ENCODE measurements at regions not wholly inside any gene's neighbourhood (a gene's known extent, or its start where the extent isn't known, plus 50 kb on each side); places are given as distances from the start of the nearest gene placed in this dataset.

GRCh38 chr6:132933090-132933489 is 118.7 kb downstream of the RPS12 start:
- no peaks in the 10 kb centered on the region for H3K36me3 Mint-ChIP-seq (ENCODE audit: low read depth)
- peaks cover 15% of the 10 kb centered on the region for H3K4me1 Mint-ChIP-seq (ENCODE audit: low read depth)
- H3K27ac Mint-ChIP-seq (ENCODE audit: unreplicated experiment): no peak overlapping the region
- H3K9me3 Mint-ChIP-seq (ENCODE audit: low read depth): no peaks in the 10 kb centered on the region
- DNase-seq (ENCODE audit: low spot score): no peak
- H3K4me3 Mint-ChIP-seq (ENCODE audit: unreplicated experiment): no peak overlapping the region
- no peaks in the 10 kb centered on the region for H3K27me3 Mint-ChIP-seq (ENCODE audit: low read depth)
- TF ChIP-seq CTCF (IDR thresholded peaks at IDR 0.05): no peak

- Mint-ChIP-seq H3K27me3 (ENCODE audit: low read depth) (no peaks in the 10 kb centered on the region), H3K36me3 (ENCODE audit: low read depth) (no peaks in the 10 kb centered on the region), H3K9me3 (ENCODE audit: low read depth) (peaks cover 4% of the 10 kb centered on the region), H3K4me1 (ENCODE audit: low read depth) (peaks cover 15% of the 10 kb centered on the region), H3K27ac (ENCODE audit: unreplicated experiment) (no peak overlapping the region), H3K4me3 (ENCODE audit: unreplicated experiment) (no peak overlapping the region)
- no peak for TF ChIP-seq CTCF (IDR thresholded peaks at IDR 0.05)
- no peak for DNase-seq (ENCODE audit: low spot score)
These were observed 120.1 kb downstream of the RPS12 start for GRCh38 chr6:132934496-132934895.

- DNase-seq (ENCODE audit: low spot score): no peak
- no peak overlapping the region for H3K4me3 Mint-ChIP-seq (ENCODE audit: unreplicated experiment)
- no peaks in the 10 kb centered on the region for H3K27me3 Mint-ChIP-seq (ENCODE audit: low read depth)
- no peak overlapping the region for H3K27ac Mint-ChIP-seq (ENCODE audit: unreplicated experiment)
- H3K9me3 Mint-ChIP-seq (ENCODE audit: low read depth): peaks cover 7% of the 10 kb centered on the region
- peaks cover 15% of the 10 kb centered on the region for H3K4me1 Mint-ChIP-seq (ENCODE audit: low read depth)
- H3K36me3 Mint-ChIP-seq (ENCODE audit: low read depth): no peaks in the 10 kb centered on the region
- no peak for TF ChIP-seq CTCF (IDR thresholded peaks at IDR 0.05)
These were observed 122.3 kb downstream of the RPS12 start for GRCh38 chr6:132936646-132937045.

DNA sequence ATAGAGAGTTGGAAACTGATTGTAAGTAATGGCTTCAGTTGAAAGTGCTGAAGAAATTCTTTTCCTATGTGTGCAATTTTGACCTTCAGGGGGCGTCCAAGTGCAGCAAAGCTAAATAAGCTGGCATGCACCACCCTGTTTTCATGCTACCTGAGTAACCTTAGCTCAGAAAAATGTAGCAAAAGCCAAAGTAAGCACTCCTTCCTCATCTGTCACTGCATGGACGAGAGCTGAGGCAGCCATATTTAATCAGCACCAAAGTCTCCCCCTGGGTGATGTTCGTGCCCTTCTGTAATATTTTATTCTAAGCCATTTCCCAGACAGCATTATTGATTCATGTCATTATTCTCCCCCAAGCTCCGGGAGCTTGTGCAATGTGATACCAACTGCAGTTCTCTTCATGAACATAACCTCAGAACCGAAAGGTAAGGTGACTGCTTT is 123.1 kb downstream of the RPS12 start:
- Mint-ChIP-seq H3K4me1 (ENCODE audit: low read depth) (peaks cover 15% of the 10 kb centered on the region), H3K4me3 (ENCODE audit: unreplicated experiment) (no peak overlapping the region), H3K27ac (ENCODE audit: unreplicated experiment) (no peak overlapping the region), H3K9me3 (ENCODE audit: low read depth) (peaks cover 7% of the 10 kb centered on the region), H3K27me3 (ENCODE audit: low read depth) (no peaks in the 10 kb centered on the region), H3K36me3 (ENCODE audit: low read depth) (no peaks in the 10 kb centered on the region)
- DNase-seq (ENCODE audit: low spot score): no peak
- peak; percentile 82 for TF ChIP-seq CTCF (IDR thresholded peaks at IDR 0.05)

GRCh38 chr6:132948889-132949288 is 134.5 kb downstream of the RPS12 start:
- Mint-ChIP-seq H3K27ac (ENCODE audit: unreplicated experiment) (no peak overlapping the region), H3K9me3 (ENCODE audit: low read depth) (no peaks in the 10 kb centered on the region), H3K27me3 (ENCODE audit: low read depth) (no peaks in the 10 kb centered on the region), H3K36me3 (ENCODE audit: low read depth) (no peaks in the 10 kb centered on the region), H3K4me1 (ENCODE audit: low read depth) (no peaks in the 10 kb centered on the region), H3K4me3 (ENCODE audit: unreplicated experiment) (no peak overlapping the region)
- no peak for TF ChIP-seq CTCF (IDR thresholded peaks at IDR 0.05)
- no peak for DNase-seq (ENCODE audit: low spot score)
